ENCODE measurements at regions not wholly inside any gene's neighbourhood (a gene's known extent, or its start where the extent isn't known, plus 50 kb on each side); places are given as distances from the start of the nearest gene placed in this dataset.

GRCh38 chrX:131704136-131704695 lies 160.3 kb downstream of the OR13H1 start:
- no peak for DNase-seq

- DNase-seq: no peak
Measured at GRCh38 chrX:131709553-131709952, 165.7 kb downstream of the OR13H1 start.

- no peak for DNase-seq
Measured at GRCh38 chrX:131711478-131711867, 167.6 kb downstream of the OR13H1 start.

GRCh38 chrX:131723646-131724045 lies 179.8 kb downstream of the OR13H1 start:
- DNase-seq: no peak

DNA sequence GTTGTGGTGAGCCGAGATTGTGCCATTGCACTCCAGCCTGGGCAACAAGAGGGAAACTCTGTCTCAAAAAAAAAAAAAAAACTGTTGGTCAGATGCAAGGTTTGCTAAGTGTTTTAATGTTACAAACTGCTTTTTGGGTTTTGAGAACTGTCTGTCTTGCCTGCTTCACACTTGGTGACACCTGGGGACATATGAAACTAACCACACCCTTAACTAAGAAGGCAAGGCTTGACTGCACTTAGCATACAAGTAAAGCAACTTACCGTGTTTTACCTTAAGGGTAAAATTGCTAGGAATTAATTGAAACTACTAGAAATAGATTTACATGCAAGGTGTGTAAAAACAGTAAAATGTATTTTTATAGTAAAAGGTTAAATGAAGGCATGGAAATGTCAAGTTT lies 180.4 kb downstream of the OR13H1 start:
- no peak for DNase-seq

GRCh38 chrX:131725001-131725654 lies 181.3 kb downstream of the OR13H1 start:
- DNase-seq: no peak

DNA sequence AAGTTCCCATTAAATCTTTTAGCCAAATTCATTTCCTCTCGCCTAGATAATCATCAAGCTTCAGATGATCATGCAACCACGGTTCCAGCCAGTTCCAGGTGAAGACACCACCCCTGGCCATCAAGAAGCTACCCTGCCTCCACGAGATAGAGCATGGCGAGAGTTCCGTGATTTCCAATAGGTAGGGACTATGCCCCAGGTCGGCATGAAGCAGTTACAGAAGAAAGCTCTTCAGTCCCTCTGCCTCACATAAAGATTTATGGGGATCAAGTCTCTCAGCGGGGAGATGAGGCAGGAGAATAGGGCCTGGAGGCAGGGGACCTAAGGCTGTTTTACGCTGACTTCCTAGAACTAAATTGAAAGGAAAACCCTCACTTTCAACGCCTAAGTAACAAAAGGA lies 183.9 kb downstream of the OR13H1 start:
- DNase-seq: no peak

GRCh38 chrX:131728295-131729145 lies 184.6 kb downstream of the OR13H1 start:
- no peak for DNase-seq

DNA sequence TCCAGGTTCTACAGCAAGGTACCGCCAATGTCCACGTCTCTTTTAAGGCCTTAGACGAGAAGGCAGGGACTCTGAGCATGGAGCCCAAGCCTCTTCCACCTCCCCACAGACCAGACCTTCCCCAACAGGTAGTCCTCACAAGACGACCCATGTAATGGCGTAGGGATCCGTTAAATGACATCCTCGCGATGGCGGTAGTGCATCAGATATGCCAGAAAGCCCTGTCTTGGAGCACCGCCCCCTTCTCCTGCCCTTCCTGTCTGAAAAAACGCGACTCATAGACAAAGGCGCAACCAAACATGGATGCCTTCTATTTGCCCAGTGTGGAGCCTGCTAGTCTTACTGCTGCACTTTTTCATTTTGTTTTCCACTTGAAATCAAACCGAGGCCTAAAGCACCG lies 185.4 kb downstream of the OR13H1 start:
- no peak for DNase-seq

GRCh38 chrX:131734621-131735020 lies 190.7 kb downstream of the OR13H1 start:
- no peak for DNase-seq

GRCh38 chrX:131735127-131735526 lies 191.3 kb downstream of the OR13H1 start:
- no peak for DNase-seq

- DNase-seq: no peak
Measured at GRCh38 chrX:131739823-131740222, 195.9 kb downstream of the OR13H1 start.

DNA sequence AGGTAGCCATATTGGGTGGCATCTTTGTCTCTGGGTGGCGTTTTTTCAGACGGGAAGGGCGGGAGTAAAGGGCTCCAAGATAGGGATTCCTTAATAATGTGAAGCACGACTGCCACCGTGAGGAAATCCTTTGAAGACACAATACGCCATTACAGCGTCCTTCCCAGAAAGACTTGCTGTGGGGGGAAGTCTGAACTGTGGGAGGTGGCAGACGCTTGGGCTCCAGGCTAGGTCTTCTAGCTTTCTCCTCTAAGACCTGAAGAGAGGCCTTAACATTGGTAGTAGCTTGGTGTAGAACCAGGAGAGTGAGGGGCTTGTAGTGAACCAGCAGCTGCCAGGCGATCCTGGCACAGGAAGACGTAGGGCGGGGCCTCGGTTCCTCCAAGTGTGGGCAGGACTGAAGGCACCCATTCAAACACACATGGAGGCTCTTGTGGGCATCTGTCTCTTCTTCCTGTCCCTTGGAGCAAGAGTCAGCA lies 197.3 kb downstream of the OR13H1 start:
- no peak for DNase-seq

DNA sequence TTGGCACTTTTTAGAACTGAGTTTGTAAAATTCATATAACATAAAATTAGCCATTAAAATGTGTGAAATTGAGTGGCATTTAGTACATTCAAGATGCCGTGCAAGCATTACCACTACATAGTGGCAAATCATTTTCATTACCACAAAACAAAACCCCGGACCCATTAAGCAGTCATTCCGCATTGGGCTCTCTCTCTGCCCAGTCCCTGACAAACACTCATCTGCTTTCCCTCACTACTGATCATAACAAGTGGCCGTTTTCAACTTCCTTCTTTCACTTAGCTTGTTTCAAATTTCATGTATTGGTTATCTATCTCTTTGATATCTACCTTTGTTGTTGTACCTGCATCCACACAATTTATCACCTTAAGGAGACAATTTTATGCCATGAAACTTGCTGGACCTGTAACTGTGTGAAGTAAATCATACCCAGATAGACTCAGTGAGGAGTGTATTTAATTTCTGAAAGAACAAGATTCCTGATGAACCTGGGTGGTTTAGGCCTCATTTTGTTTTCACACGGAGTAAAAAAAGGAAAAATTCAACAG lies 202.1 kb downstream of the OR13H1 start:
- peak; percentile 26 for DNase-seq

DNA sequence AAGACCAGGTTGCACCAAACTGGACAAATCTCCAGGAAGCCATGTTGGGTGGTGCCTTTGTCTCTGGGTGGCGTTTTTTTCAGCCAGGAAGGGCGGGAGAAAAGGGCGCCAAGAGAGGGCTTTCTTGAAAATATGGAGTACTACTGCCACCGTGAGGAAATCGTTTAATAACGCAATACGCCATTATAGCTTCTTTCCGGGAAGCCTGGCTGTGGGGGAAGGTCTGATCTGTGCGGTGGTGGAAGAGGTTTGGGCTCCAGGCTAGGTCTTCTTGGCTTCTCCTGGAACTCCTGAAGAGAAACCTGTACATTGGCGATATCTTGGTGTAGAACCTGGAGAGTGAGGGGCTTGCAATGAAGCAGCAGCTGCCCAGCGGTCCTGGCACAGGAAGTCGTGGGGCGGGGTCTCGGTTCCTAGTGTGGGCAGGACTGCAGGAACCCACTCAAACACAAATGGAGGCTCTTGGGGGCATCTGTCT lies 202.7 kb downstream of the OR13H1 start:
- DNase-seq: peak; percentile 59

DNA sequence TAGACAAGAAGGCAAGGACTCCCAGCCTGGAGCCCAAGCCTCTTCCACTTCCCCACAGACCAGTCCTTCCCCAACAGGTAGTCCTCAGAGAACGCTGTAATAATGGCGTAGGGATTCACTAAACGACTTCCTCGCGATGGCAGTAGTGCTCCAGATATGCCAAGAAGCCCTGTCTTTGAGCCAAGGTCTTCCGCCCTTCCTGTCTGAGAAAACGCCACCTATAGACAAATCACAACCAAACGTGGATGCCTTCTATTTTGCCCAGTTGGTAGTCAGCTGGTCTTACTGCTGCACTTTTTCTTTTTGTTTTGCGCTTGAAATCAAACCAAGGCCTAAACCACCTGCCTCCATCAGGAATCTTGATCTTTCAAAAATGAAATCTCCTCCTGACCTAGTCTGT lies 203.3 kb downstream of the OR13H1 start:
- peak; percentile 3 for DNase-seq

DNA sequence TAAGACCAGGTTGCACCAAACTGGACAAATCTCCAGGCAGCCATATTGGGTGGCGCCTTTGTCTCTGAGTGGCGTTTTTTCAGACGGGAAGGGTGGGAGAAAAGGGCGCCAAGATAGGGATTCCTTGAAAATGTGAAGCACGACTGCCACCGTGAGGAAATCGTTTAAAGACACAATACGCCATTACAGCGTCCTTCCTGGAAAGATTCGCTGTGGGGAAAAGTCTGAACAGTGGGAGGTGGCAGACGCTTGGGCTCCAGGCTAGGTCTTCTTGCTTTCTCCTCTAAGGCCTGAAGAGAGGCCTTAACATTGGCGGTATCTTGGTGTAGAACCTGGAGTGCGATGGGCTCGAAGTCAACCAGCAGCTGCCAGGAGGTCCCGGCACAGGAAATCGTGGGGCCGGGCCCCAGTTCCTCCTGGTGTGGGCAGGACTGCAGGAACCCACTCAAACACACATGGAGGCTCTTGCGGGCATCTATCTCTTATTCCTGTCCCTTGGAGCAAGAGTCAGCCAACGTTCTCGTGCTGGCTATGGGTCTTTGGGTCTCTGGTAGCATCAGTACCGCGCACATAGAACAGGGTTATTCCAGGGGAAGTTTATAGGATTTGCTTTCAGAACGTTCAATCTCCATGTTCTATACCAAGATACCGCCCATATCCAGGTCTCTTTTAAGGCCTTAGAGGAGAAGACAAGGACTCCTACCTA lies 208.8 kb downstream of the OR13H1 start:
- no peak for DNase-seq

GRCh38 chrX:131762802-131763234 lies 218.9 kb downstream of the OR13H1 start:
- DNase-seq: no peak

- DNase-seq: no peak
Measured at GRCh38 chrX:131763674-131764073, 219.8 kb downstream of the OR13H1 start.

DNA sequence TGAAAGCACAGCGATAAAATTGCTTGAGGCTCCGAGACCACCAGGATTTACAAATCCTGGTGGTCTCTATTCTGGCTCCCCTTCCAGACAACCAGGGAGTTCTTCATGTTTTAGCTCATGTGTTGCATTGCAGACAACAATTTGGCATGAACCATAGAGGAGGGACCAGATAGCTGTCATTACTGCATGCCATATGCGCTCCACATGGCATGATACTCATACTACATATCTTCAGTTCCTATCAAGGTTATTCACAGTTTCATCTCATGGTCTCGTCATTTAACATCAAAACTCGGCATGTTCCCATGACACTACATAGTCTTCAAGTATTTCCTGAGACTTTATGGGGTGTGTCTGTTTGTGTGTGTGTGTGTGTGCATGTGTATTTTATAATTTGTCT lies 220.3 kb downstream of the OR13H1 start:
- DNase-seq: no peak

DNA sequence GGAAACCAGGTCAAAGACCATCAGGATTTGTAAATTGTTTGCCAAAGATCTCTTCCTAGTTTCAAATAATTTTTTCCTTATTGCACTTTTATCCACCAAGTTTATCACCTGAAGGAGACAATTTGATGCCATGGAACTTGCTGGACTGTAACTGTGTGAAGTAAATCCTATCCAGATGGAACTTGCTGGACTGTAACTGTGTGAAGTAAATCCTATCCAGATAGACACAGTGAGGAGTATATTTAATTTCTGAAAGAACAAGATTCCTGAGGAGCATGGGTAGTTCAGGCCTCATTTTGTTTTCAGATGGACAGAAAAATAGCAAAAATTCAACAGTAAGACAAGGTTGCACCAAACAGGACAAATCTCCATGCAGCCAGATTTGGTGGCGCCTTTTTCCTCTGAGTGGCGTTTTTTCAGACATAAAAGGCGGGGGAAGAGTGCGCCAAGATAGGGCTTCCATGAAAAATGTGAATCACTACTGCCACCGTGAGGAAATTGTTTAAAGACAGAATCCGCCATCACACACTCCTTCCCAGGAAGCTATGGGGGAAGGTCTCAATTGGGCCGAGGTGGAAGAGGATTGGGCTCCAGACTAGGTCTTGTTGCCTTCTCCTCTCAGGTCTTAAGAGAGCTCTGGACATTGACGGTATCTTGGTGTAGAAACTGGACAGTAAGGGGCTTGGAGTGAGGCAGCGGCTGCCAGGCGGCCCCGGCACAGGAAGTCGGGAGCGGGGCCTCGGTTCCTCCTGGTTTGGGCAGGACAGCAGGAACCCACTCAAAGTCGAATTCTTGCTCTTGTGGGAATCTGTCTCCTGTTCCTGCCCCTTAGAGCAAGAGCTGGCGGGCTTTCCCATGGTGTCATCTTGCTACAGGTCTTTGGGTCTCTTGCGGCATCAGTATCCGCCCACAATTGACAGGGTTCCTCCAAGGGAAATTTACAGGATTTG lies 234.7 kb downstream of the OR13H1 start:
- no peak for DNase-seq

DNA sequence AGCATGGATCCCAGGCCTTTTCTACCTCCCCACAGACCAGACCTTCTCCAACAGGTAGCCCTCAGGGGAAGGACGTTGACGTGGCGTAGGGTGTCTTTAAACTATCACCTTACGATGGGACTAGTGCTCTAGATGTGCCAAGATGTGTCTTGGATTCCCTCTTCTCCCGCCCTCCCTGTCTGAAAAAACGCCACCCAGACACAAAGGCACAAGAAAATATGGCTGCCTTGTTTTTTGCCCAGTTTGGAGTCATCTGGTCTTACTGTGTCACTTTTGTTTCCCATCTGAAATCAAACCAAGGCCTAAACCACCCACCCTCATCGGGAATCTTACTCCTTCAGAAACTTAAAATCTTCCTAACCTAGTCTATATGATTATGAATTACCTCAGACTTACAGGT lies 235.4 kb downstream of the OR13H1 start:
- no peak for DNase-seq

All from NCI-H510A treated with DMSO at 0.1 percent for 48 hours (cell line).